Hematopoietic multipotent progenitor cell treated with erythropoietin and hydrocortisone succinate and interleukin-3 and kit ligand, for 15 days (in vitro differentiated cells): ENCODE measurements at regions not wholly inside any gene's neighbourhood (a gene's known extent, or its start where the extent isn't known, plus 50 kb on each side); places are given as distances from the start of the nearest gene placed in this dataset.
A peak's percentile ranks its signal among the peaks of the same experiment; 100 is the strongest.

Source experiments
- DNase-seq: peaks from one replicate; pipeline ENCODE4 v3.0.0-alpha.2; 2015; ENCODE audit warnings: low spot score

DNA sequence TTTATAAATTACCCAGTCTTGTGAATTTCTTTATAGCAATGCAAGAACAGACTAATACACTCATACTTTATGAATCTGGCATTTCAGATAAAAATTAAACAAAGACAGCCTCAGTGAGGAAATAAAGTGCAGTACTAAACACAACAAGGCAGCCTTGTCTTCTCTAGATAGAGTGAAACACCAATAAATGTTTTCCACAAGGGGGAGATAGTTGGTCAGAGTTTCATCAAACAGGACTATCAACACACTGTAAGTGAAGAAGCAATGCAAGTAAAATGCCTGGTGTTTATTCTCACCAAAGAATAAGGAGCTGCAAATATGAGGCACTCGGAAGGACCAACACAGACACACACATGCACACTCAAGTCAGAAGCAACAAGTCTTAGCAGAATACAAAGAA is 62.8 kb downstream of the FAM9B start:
- no peak for DNase-seq

DNA sequence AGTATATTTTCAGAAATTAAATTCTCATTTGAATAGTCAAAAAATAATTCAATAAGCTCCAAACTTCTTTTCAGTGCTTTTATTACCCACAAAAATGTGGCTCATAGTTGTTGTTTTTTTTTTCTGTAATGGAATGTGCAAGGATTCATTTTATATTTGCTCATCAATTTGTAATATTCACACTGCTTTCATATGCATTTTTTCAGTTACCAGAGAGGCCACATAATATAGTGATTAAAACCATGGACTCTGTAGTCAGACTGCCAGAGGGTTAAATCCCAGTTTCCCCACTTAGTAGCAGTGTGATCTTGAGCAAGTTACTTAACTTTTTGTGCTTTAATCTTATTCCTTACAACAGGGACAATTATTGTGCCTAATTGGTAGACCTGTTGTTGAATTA is 64.5 kb downstream of the FAM9B start:
- no peak for DNase-seq

DNA sequence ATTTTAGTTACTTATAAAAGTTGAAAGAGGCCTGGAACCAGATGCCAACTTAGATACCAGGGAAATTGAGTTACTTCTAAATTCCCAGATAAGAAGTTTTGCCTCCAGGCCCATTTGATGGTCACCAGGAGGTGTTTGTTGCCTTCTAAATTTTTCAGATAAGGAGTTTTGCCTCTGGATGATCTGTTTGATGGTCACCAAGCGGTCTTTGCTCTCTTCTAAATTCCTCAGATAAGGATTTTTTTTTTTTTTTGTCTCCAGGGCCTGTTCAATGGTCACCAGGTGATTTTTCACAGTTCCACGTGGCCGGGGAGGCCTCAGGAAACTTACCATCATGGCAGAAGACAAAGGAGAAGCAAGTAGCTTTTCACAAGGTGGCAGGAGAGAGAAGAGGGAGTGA is 66.5 kb downstream of the FAM9B start:
- no peak for DNase-seq

DNA sequence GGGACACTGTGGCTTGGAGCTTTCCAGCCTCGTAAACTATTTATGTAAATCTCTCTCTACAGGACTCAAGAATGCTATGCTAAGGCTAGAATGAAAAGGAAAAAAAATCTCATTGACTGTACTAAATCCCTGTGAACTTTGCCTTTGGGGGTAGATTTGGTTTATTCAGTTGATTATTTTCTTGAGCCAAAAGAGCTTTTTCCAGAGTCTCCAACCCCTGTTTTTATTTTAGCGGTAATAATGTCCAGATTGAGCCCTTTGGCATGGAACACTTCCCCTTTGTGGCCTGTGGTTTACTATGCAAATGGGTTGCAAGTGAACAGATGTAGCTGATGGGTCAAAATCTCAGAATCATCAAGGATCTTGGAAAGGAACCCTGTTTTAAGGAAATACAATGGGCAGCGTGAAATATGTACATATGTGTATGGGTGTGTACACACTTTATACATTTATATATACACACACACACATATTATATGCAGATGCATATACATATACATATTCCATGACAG is 72.9 kb downstream of the FAM9B start:
- DNase-seq, result no peak

DNA sequence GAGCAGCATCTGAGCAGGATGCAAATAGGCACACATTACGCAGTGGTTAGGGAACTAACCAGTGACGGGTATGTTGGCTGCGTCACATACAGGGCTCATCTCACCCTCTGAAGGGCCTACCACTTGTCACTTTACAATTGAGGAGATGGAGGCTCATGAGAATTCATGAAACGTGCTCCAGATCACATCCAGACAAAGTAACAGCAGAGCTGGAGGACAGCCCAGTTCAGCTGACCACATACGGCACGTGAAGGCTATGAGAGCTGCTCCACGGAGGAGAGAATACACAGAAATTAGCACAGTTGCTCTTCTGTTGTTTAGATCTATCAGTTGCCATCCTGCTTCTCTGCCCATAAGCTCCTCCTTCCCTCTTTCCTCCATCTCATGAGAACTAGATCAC is 78.4 kb downstream of the FAM9B start:
- no peak for DNase-seq

DNA sequence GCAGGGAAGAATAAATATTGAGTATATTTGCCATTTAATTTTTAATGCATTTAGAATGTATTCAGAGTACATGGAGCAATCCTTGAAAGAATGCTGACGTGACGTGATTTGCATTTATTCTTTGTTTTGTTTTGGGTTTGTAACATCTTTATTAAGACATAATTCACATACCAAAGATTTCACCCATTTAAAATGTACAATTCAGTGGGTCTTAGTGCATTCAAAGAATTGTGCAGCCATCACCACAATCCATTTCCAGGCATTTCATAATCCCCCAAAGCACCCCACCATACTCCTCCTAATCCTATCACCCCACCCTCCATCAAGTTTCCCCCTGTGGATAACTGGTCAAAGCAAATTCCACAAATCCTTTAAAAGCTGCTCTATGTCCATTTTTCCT is 87.4 kb downstream of the FAM9B start:
- DNase-seq, result no peak

DNA sequence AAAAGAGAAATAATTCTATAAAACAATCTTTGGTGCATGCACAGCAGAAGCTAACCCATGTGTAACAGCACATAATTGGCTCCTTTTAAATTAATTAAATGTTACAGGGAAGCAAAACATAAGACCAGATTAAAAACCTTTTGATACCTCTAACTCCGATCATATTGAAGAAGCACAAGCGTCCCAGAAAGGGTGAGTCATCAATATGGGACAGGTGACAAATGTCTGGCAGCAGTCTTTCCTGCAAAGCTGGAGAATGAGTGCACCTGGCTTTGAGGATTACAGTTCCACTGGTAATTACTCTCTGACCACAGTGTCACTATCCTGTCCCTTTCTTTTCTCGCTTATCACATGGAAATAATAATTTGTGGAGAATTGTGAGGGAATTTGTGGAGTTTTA is 94.6 kb downstream of the FAM9B start:
- DNase-seq, result no peak

DNA sequence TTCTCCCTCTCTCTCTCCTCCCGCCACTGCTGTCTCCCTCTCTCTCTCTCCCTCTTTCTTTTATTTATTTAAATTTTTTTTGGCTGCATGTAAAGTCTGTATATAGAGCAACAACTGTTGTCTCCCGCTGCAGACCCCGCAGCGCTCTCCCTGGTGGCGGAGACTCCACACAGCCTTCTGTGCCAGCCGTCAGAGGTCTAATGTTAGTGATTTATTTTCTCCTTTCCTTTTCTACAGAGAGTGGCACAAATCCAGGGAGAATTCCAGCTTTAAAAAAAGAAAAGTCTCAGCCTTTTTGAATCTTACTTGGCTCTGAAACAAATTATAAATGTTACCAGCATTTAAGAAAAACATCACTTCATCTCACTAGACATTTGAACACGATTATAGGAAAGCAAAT is 106.2 kb downstream of the FAM9B start:
- no peak for DNase-seq

DNA sequence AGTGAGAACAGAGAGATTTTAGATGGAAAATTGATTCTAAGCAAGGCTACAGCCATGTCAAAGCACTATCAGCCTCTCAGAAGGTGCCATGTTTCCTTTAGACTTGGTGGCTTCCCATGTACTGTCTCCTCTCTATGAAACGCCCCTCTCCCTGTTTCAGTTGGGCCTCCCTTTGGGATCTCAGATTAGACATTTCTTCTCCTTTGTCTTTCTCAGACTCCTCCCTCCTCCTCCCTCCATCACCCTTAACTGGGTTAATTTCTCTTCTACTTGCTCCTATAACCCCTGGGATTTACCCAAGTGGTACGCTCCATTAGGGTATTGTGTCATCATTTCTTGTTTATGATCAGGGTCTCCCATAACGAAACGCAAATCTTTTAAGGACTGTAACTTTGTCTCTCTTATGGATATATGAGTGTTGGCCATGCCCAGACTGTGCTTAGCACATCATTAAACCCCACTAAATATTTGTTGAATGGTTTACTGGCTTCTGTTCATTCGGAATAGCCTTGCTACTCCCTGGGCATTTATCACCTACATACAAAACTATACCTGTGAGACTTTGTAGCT is 106.8 kb downstream of the FAM9B start:
- no peak for DNase-seq

DNA sequence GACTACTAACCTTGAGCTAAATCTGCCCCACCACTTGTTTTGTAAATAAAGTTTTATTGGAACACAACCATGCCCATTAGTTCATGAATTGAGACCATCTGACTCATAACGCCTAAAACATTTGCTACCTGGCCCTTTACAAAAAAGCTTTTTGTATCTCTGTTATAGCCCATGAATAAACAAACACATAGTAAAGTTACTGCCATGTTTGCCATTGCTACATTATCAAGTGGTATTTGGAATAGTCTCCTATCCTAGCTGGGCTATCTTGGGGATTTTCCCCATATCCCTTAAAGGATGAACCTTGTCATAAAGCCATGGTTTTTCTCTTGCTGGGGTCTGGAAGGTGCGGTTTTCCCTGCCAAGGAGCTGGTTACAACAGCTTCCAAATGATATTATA is 112.3 kb downstream of the FAM9B start:
- DNase-seq, result no peak

DNA sequence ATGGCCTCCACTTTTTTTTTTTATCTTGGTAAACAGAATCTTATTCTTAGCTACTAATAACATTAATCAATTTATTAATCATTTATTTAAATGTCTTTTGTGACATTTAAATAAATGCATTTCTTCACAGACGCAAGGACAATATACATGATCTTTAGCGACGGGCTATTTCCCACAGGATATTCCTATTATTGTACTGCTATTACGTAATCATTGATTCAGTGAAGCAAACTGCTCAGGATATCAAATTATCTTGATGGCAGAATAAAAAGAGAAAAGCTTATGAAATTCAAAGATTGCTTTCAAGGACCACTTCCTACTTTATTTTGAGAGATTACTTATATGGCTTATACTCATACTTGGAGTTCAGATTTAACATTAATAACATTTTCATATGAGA is 114.1 kb downstream of the FAM9B start:
- no peak for DNase-seq

DNA sequence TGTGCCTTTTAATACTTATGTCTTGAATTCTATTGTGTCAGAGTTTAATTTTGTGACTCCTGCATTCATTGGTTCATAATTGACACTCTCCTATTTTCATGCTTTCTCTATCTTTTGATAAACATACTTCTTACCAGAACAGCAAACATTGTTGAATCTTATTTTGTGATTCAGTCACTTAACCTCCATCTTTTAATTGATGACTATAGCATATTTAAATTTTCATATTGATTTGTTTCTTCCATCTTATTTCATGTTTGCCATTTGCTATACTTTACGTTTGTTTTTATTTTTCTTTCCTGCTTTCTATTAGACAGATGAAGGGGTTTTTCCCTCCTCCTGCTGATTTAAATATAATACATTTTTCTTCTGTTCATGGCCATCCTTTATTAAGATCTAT is 115.5 kb upstream of the FAM9A start:
- DNase-seq, result no peak

DNA sequence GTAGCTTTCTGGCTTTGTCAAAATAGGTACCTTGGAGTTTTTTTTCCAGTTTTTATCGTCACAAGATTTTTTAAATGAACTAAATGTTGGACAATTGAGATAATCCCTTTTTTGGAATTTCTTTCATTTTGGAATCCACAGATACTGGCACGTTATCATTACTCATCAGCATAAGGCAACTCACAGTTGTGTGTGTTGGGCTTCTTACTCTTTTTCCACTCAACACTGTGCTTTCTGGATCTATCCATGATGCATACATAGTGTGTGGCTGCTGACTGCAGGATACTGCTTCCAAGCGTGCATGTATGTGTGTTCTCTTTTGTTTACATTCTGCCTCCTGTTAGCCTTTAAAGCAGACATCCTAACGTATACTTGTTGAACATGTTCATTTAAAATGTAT is 113.5 kb upstream of the FAM9A start:
- no peak for DNase-seq

DNA sequence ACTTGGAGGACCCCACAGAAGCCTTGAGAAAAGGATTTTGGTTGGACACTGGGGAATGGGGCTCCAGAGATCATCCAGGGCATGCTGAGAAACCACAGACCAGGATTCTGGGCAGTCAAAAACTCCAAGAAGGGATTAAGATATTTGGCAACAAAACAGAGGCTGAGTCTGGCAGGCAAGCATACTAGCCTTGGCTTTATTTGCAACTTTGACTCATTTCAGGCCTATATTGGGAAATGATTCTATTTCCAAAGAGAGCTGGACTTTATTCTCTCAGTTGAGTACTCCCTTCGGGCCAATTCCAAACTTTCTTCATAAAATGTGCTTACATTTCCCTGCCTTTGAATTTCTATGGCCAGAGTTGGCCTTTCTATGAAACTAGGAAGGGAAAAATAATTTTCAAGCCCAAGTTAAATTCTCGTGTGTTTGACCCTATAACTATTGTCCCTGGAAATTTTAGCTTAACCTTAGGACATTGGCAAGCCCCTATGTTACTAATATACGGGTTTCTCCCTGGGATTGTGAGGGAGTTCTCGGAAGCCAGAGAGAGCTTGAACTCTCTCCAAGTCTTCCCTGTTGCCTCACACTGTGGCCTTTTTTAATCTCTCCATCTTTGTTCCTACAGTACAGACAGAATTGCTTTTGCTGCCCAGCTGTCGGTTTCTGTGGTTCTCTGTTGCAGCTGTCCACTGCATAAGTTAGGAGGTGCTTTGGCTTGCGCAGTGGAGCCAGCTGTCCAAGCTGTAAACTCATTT is 112.6 kb upstream of the FAM9A start:
- DNase-seq, result no peak

DNA sequence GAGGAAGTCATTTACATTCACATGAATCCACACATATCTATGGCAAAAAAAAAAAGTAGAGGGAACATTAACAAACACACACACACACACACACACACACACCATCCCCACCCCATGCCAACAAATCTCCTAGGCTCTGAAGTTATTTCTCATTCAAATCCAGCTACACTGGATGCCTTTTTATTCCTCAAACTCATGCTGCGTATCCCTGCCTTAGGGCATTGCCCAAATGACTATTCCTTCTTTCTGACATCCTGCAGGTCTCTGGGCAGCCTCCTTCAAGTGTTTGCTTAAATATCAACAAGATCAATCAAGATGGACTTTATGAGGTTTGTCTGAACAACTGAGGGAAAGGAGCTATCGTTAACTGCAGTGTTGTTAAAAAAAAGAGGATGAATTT is 106.5 kb upstream of the FAM9A start:
- DNase-seq, result no peak

DNA sequence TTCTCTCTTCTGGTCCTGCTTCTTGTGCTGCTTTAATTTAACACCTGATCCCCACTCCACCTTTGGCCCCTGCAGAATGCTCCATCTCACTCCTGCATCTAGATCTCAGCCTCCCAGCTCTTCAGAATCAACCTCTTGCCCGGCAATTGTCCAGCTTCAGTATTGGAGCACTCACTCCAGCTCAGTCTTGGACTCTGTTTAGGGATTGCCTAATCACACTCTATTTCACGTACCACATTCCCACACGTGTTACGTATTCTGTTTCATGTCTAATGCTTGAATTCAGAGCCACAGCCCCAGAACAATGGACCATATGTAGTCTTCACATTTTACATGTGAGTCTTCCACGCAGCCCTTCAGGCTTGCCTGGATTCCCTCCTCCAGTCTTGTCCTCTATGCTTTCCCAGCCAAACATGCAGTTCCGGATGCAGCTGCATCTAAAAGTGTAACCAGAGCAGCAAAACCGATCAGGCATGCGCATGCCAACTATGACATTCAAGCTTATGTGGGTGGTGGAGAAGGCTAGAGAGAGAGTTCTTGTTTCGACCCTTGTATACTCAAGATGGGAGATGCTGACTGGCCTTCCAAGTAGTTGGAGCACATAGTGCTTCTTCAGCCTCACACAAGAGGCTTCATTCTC is 105.2 kb upstream of the FAM9A start:
- no peak for DNase-seq

DNA sequence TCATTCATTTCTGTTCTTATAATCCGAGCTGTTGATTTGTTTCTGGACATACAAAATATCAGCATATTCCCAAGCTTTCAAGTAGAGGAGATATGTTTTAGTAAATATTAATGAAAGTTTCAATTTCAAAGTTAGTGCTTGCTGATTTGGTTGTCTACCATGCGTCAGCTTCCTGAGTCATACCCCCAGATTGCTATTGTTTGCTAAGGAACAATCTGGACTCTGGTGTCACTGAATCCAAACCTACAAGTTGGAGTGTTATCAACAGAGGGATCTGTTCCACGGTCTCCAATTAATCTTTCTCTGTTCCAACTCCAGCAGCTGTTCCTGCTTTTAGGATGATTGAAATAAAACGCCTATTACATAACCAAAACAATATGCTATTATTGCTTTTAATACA is 96.1 kb upstream of the FAM9A start:
- DNase-seq, result no peak

DNA sequence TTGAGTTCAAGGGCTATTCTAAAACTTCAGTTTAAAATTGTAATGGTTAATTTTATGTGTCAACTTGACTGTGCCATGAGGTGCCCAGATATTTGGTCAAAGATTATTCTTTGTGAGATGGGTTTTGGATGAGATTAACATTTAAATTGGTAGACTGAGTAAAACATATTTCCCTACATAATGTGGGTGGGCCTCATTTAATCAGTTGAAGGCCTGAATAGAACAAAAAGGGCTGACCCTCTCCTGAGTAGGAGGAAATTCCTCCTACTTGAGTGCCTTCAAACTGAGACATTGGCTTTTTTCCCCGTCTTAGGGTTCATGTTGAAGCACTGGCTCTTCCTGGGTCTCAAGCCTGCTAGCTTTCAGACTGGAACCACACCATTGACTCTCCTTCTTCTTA is 89.6 kb upstream of the FAM9A start:
- no peak for DNase-seq

DNA sequence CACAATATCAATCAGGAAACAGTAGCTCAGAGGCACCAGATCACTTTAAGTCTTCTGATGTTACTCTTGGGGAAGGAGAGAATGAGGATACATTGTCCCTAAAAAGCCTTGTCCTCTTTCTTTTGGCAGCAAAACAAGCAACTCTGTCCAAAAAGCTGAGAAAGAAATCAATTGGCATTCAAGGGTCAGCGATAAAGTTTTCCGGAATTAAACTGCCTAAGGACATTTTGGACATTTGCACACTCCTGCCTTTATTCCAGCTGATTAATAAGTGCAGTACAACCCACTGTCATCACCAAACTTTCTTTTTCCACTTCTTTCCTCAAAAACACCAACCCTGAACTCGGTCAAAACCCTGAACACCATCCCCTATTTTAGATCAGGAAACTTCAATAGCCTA is 85.8 kb upstream of the FAM9A start:
- no peak for DNase-seq

DNA sequence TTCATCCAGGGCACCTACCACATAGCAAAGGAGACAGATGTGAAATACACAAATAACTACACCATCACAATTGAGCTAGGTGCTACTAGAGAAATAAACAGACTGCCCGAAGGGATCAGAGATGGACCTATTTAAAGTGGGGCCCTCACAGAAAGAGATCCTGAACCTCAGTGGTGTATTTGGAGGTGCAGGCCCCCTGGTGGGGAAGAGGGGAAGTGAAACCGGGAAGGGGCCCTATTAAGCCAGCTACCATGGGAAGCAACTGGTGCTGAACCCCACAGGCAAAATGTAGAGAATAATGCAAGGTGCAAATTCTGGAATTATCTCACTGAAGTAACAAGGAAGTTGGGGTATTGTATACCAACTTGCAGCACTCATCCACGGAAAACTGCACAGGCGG is 78.6 kb upstream of the FAM9A start:
- peak; percentile 2 for DNase-seq

DNA sequence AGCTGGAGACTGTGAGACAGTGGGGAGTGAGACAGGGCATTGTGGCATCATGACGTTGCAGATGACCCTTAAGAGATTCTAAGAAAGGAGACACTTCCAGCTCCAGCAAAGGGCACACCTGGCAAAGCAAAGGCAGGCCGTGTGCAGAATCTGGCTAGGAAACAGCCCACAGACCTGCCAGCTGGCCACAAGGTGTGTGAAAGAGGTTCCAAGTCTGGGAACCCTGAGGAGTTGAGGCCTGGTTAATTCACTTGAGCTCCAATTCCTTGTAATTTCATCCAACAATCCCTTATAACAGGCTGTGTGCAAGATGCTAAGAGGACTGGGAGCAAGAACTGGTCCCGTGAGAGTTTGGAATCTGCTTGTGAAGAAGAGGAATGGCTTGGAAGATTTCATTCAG is 72.8 kb upstream of the FAM9A start:
- no peak for DNase-seq

DNA sequence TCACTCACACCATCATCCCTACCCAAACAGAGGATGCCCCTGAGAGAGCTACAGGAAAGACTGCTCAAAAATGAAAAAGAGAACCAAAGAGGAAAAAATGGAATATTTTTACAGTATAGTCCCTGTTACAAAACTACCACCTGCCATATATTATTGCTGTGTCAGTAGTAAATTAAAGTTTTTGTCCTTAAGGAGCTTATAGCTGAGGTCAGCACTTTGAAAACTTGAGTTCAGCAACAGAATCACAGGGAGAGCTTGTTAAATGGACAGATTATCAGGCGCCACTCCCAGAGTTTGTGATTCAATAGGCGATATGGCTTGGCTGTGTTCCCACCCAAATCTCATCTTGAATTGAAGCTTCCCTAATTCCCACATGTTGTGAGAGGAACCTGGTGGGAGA is 71.9 kb upstream of the FAM9A start:
- DNase-seq, result no peak

DNA sequence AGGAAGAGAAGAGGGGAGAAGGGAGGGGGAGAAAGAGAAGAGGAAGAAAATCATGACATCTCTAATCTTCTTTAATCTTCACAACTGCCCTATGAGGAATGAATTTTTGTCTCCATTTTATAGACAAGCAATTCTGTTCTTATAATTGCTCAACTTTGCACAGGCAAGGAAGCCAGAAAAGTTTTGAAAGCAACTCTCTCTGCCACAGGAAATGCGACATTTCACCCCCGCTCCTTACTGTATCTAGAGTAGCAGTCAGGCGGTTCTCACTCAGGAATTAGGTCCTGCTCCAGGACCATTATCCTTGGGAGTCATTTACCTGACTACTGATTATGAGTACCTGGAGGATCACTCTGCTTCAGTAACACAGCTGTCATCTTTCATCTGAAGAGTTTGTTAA is 69.2 kb upstream of the FAM9A start:
- no peak for DNase-seq

DNA sequence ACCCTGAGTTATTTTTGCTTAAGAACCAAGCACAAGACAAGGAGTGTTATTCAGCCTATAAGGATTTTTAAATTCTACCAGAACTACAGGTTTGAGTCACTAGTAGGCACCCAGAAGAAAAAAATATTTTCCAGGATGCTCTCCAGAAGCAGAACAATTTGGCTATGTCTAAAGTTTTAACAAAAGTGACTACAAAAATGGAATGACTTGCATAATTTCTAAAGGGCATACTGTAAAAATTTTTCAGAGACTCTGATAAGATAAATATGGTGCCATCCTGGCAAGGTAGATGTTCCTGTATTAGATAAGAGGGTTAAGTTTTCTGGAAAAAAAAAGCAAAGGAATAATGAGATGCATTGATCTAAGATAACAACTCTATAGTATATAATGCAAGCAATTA is 68.6 kb upstream of the FAM9A start:
- DNase-seq, result no peak
